Loucy (cell line): ENCODE measurements at regions not wholly inside any gene's neighbourhood (a gene's known extent, or its start where the extent isn't known, plus 50 kb on each side); places are given as distances from the start of the nearest gene placed in this dataset.

Experiments used
- H2AFZ ChIP-seq: fragments of 200-600 bp; sonication (generic); 2 replicates; pipeline ENCODE4 v1.6.0; 2016; ENCODE audit warnings: antibody characterized with exemption, mild to moderate bottlenecking, low read length, moderate library complexity
- H3F3A ChIP-seq: fragments of 200-600 bp; 2 replicates; pipeline ENCODE4 v1.6.0; 2016; ENCODE audit warnings: antibody characterized with exemption, low read depth, mild to moderate bottlenecking
- H3K27me3 ChIP-seq: fragments of 200-600 bp; sonication (generic); 2 replicates; pipeline ENCODE4 v1.6.1; 2014; ENCODE audit warnings: low read length, mild to moderate bottlenecking; ENCODE audit not compliant: insufficient read depth, poor library complexity, severe bottlenecking
- H3K36me3 ChIP-seq: fragments of 200-600 bp; sonication (generic); 2 replicates; pipeline ENCODE4 v1.6.1; 2016; ENCODE audit warnings: low read length; ENCODE audit not compliant: insufficient read depth
- H3K4me1 ChIP-seq: fragments of 200-600 bp; sonication (generic); 2 replicates; pipeline ENCODE4 v1.5.1; 2014; ENCODE audit warnings: low read length, mild to moderate bottlenecking; ENCODE audit not compliant: insufficient read depth, poor library complexity, severe bottlenecking
- H3K4me2 ChIP-seq: fragments of 200-600 bp; sonication (generic); 2 replicates; pipeline ENCODE4 v1.6.0; 2014; ENCODE audit warnings: antibody characterized with exemption, low read length, low read depth, mild to moderate bottlenecking; ENCODE audit not compliant: poor library complexity, severe bottlenecking
- H3K4me3 ChIP-seq: fragments of 200-600 bp; sonication (generic); 2 replicates; pipeline ENCODE4 v1.5.1; 2014; ENCODE audit warnings: low read length, mild to moderate bottlenecking, mixed read lengths; ENCODE audit not compliant: poor library complexity, severe bottlenecking
- H3K79me2 ChIP-seq: fragments of 200-600 bp; sonication (generic); 2 replicates; pipeline ENCODE4 v1.6.1; 2014; ENCODE audit warnings: low read length; ENCODE audit not compliant: insufficient read depth
- H3K9ac ChIP-seq: fragments of 200-600 bp; sonication (generic); 2 replicates; pipeline ENCODE4 v1.6.0; 2014; ENCODE audit warnings: mild to moderate bottlenecking, low read depth, low read length, moderate library complexity; ENCODE audit not compliant: poor library complexity, severe bottlenecking
- H3K9me2 ChIP-seq: fragments of 200-600 bp; sonication (generic); replicated peaks from 2 replicates; pipeline ENCODE4 v1.6.1; 2016; ENCODE audit warnings: low read depth, low read length, mixed read lengths
- H3K9me3 ChIP-seq: fragments of 200-600 bp; sonication (generic); 2 replicates; pipeline ENCODE4 v1.6.1; 2014; ENCODE audit warnings: mild to moderate bottlenecking, antibody characterized with exemption, low read length, low read depth; ENCODE audit not compliant: insufficient read depth
- H4K20me1 ChIP-seq: fragments of 200-600 bp; sonication (generic); 2 replicates; pipeline ENCODE4 v1.6.0; 2014; ENCODE audit warnings: antibody characterized with exemption, low read length, mild to moderate bottlenecking; ENCODE audit not compliant: insufficient read depth, poor library complexity, severe bottlenecking
- CTCF ChIP-seq: fragments of 200-600 bp; sonication (generic); conservative IDR thresholded peaks from 2 replicates; pipeline ENCODE4 v1.5.1; 2014; ENCODE audit warnings: mild to moderate bottlenecking, antibody characterized with exemption, low read length
- EZH2phosphoT487 ChIP-seq: fragments of 200-600 bp; IDR thresholded peaks from 2 replicates; pipeline ENCODE4 v1.6.1; 2018; ENCODE audit warnings: antibody characterized with exemption, mild to moderate bottlenecking, moderate library complexity, borderline replicate concordance

- no peak overlapping the region for H3K9ac ChIP-seq
- H3K9me3 ChIP-seq, result no peaks in the 10 kb centered on the region
- no peak overlapping the region for H3K4me3 ChIP-seq
- no peak overlapping the region for H3K4me2 ChIP-seq
- no peaks in the 10 kb centered on the region for H3K36me3 ChIP-seq
- no peaks in the 10 kb centered on the region for H4K20me1 ChIP-seq
- H3K4me1 ChIP-seq, result no peaks in the 10 kb centered on the region
- H2AFZ ChIP-seq, result no peak overlapping the region
- H3K9me2 ChIP-seq, result no peaks in the 10 kb centered on the region
- no peaks in the 10 kb centered on the region for H3K79me2 ChIP-seq
- H3F3A ChIP-seq, result no peaks in the 10 kb centered on the region
- no peaks in the 10 kb centered on the region for H3K27me3 ChIP-seq
- no peak for TF ChIP-seq CTCF
- no peak for TF ChIP-seq EZH2phosphoT487
Measured at GRCh38 chr10:4361581-4361980, 464.4 kb upstream of the AKR1E2 start.

- H3F3A ChIP-seq, result no peaks in the 10 kb centered on the region
- H2AFZ ChIP-seq, result no peak overlapping the region
- no peaks in the 10 kb centered on the region for H3K79me2 ChIP-seq
- H4K20me1 ChIP-seq, result no peaks in the 10 kb centered on the region
- H3K9me2 ChIP-seq, result no peaks in the 10 kb centered on the region
- TF ChIP-seq EZH2phosphoT487 (no peak), CTCF (no peak)
- no peaks in the 10 kb centered on the region for H3K27me3 ChIP-seq
- H3K4me3 ChIP-seq, result no peak overlapping the region
- no peaks in the 10 kb centered on the region for H3K9me3 ChIP-seq
- peaks cover 7% of the 10 kb centered on the region for H3K4me1 ChIP-seq
- H3K36me3 ChIP-seq, result no peaks in the 10 kb centered on the region
- no peak overlapping the region for H3K4me2 ChIP-seq
- H3K9ac ChIP-seq, result no peak overlapping the region
Measured at GRCh38 chr10:4359003-4359402, 467.0 kb upstream of the AKR1E2 start.

GRCh38 chr10:4357911-4358310 is 468.1 kb upstream of the AKR1E2 start:
- no peaks in the 10 kb centered on the region for H3K36me3 ChIP-seq
- no peaks in the 10 kb centered on the region for H3K27me3 ChIP-seq
- H3K9me3 ChIP-seq, result no peaks in the 10 kb centered on the region
- TF ChIP-seq EZH2phosphoT487, result no peak
- H3F3A ChIP-seq, result no peaks in the 10 kb centered on the region
- H3K4me2 ChIP-seq, result no peak overlapping the region
- H4K20me1 ChIP-seq, result no peaks in the 10 kb centered on the region
- no peak overlapping the region for H3K4me3 ChIP-seq
- no peaks in the 10 kb centered on the region for H3K79me2 ChIP-seq
- no peak overlapping the region for H3K9ac ChIP-seq
- no peaks in the 10 kb centered on the region for H3K9me2 ChIP-seq
- no peak overlapping the region for H2AFZ ChIP-seq
- peaks cover 15% of the 10 kb centered on the region for H3K4me1 ChIP-seq

GRCh38 chr10:4355350-4355749 is 470.7 kb upstream of the AKR1E2 start:
- no peaks in the 10 kb centered on the region for H4K20me1 ChIP-seq
- peaks cover 15% of the 10 kb centered on the region for H3K4me1 ChIP-seq
- no peak overlapping the region for H3K9ac ChIP-seq
- no peaks in the 10 kb centered on the region for H3K9me2 ChIP-seq
- H3K27me3 ChIP-seq, result no peaks in the 10 kb centered on the region
- no peaks in the 10 kb centered on the region for H3K9me3 ChIP-seq
- H3K79me2 ChIP-seq, result no peaks in the 10 kb centered on the region
- no peak overlapping the region for H3K4me3 ChIP-seq
- no peaks in the 10 kb centered on the region for H3F3A ChIP-seq
- H2AFZ ChIP-seq, result no peak overlapping the region
- H3K4me2 ChIP-seq, result no peak overlapping the region
- H3K36me3 ChIP-seq, result no peaks in the 10 kb centered on the region
- TF ChIP-seq EZH2phosphoT487, result no peak
- TF ChIP-seq CTCF, result no peak
